ENCODE measurements at regions not wholly inside any gene's neighbourhood (a gene's known extent, or its start where the extent isn't known, plus 50 kb on each side); places are given as distances from the start of the nearest gene placed in this dataset.

- no peaks in the 10 kb centered on the region for H3K36me3 ChIP-seq (ENCODE audit: control insufficient read depth, insufficient read depth, low read length)
- no peak overlapping the region for H3K4me3 ChIP-seq (ENCODE audit: low read depth, low read length)
- no peak for TF ChIP-seq CTCF (IDR thresholded peaks at IDR 0.05; ENCODE audit: insufficient read depth, low read length, poor library complexity, severe bottlenecking)
- no peaks in the 10 kb centered on the region for H3K27me3 ChIP-seq (ENCODE audit: control insufficient read depth, insufficient read depth, low read length)
- DNase-seq (ENCODE audit: low read depth), result no peak
Measured at GRCh38 chr15:62622775-62623174, 419.8 kb upstream of the TPM1 start.

GRCh38 chr15:62624547-62625378 lies 417.8 kb upstream of the TPM1 start:
- TF ChIP-seq CTCF (IDR thresholded peaks at IDR 0.05; ENCODE audit: insufficient read depth, low read length, poor library complexity, severe bottlenecking), result no peak
- no peaks in the 10 kb centered on the region for H3K27me3 ChIP-seq (ENCODE audit: control insufficient read depth, insufficient read depth, low read length)
- no peaks in the 10 kb centered on the region for H3K36me3 ChIP-seq (ENCODE audit: control insufficient read depth, insufficient read depth, low read length)
- DNase-seq (ENCODE audit: low read depth), result peak; percentile 60
- peak overlapping the region; percentile 16 for H3K4me3 ChIP-seq (ENCODE audit: low read depth, low read length)

- TF ChIP-seq CTCF (IDR thresholded peaks at IDR 0.05; ENCODE audit: insufficient read depth, low read length, poor library complexity, severe bottlenecking), result no peak
Measured at GRCh38 chr15:62625429-62626033, 417.0 kb upstream of the TPM1 start.

GRCh38 chr15:62626903-62627302 lies 415.6 kb upstream of the TPM1 start:
- Histone ChIP-seq H3K4me3 (ENCODE audit: low read depth, low read length) (no peak overlapping the region), H3K36me3 (ENCODE audit: control insufficient read depth, insufficient read depth, low read length) (no peaks in the 10 kb centered on the region), H3K27me3 (ENCODE audit: control insufficient read depth, insufficient read depth, low read length) (no peaks in the 10 kb centered on the region)
- no peak for TF ChIP-seq CTCF (IDR thresholded peaks at IDR 0.05; ENCODE audit: insufficient read depth, low read length, poor library complexity, severe bottlenecking)
- no peak for DNase-seq (ENCODE audit: low read depth)

More at GRCh38 chr15:62625429-62626033, 417.0 kb upstream of the TPM1 start:
- H3K4me3 ChIP-seq (ENCODE audit: low read depth, low read length), result no peak overlapping the region
- H3K27me3 ChIP-seq (ENCODE audit: control insufficient read depth, insufficient read depth, low read length), result no peaks in the 10 kb centered on the region
- no peaks in the 10 kb centered on the region for H3K36me3 ChIP-seq (ENCODE audit: control insufficient read depth, insufficient read depth, low read length)
- DNase-seq (ENCODE audit: low read depth), result no peak

GRCh38 chr15:62631076-62631724 lies 411.3 kb upstream of the TPM1 start:
- no peak for TF ChIP-seq CTCF (IDR thresholded peaks at IDR 0.05; ENCODE audit: insufficient read depth, low read length, poor library complexity, severe bottlenecking)
- no peak for DNase-seq (ENCODE audit: low read depth)
- H3K36me3 ChIP-seq (ENCODE audit: control insufficient read depth, insufficient read depth, low read length), result no peaks in the 10 kb centered on the region
- H3K4me3 ChIP-seq (ENCODE audit: low read depth, low read length), result no peak overlapping the region
- H3K27me3 ChIP-seq (ENCODE audit: control insufficient read depth, insufficient read depth, low read length), result peaks cover 2% of the 10 kb centered on the region

Data from kidney epithelial cell (primary cell).